ENCODE measurements at regions not wholly inside any gene's neighbourhood (a gene's known extent, or its start where the extent isn't known, plus 50 kb on each side); places are given as distances from the start of the nearest gene placed in this dataset.
"Not testable (repeated sequence)": the region's sequence is repeated elsewhere in the genome, so short reads cannot be mapped to it uniquely, and the experiment has no call there.

DNA sequence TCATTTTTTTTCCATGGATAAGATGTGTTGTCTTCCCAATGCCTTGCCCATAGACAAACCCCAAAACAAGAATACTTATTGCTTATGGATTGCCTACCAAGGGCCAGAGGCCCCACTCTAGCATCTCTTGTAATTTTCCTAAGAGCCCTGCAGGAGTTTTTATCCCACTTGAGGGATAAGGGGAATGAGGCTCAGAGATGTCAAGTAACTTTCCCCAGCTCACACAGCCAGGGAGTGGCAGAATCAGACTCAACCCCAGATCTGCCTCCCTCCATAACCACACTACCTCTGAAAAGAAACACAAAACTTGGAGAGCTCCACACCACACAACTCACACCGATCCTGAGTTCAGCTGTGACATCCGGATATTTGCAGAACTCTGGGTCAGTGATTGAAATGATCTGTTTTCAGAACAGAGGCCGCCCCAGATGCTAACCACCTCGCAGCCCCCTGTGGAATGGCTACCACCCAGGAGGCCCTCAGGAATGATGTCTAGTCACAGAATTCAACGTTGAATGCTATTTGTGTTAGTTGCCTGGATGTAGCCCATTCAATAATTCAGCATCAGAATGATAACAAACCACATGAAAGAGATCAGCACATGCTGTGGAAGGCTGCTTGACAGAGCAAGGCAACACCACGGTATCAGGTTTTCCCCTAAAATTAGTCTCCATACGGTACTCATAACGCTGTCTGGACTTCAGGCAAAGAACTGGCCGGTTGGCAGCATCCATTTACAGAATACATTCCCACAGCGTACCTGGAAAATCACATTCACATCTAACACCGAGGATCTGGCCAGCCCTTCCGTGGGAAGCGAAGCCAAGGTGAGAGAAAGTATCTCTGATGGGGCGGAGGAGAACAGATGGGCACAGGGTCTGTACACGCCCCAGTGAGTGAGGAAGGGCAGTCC is 231.9 kb downstream of the TOMM20 start:
- no peak for DNase-seq

DNA sequence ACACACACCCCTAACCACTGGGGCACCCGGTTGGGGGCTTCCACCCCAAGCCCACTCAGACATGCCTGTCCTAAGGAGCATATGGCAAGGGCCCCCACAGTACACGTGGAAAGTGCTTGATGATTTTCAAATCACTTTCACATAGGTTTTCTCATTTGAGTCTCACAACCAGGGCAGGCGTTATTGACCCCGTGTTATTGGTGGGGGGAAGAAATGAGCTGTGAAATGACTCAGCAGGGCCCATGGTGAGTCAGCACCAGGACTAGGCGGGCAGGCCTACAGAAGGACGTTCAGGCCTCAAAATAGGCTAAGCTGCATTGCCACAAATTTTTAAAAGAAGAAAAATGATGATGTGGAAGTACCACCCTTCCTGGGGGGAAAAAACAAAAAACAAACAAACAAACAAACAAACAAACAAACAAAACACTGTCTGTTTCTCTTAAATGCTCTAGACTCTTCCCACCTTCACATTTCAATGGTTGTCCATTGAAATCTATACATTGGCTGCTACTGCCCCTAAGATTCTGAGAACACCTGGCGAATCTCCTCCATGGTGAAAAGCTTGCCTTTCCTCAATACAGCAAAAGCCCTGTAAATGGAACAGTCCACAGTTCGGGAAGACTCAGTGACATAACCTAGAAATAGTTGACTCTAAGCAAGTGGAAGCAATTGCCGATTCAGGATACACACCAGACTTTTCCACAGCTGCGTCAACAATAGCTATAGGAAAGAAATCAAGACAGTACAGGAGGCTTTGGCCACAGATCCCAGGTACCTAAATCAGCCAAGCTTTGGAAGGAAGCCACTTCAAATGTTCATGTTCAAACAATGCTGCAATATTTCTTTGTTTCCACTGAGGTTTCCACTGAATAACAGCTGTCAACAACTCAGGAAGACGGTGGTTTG is 234.7 kb downstream of the TOMM20 start:
- DNase-seq = peak; percentile 79

DNA sequence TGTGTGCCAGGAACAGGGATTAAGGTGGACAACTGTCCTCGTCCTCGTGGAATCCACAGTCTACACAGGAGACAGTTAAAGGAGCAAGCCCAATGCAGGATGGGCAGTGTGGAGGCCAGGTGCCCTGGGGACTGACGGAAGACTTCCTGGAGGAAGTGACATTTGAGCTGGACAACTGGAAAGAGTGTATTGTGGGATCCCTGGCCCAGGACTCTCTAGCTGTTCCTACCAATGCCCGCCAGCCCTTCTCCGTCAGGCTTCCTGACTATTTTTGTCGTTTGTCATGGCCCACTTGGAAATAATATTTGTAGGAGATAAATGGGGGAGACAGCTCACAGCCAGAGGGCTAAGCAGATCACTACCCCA is 235.3 kb downstream of the TOMM20 start:
- DNase-seq = no peak

DNA sequence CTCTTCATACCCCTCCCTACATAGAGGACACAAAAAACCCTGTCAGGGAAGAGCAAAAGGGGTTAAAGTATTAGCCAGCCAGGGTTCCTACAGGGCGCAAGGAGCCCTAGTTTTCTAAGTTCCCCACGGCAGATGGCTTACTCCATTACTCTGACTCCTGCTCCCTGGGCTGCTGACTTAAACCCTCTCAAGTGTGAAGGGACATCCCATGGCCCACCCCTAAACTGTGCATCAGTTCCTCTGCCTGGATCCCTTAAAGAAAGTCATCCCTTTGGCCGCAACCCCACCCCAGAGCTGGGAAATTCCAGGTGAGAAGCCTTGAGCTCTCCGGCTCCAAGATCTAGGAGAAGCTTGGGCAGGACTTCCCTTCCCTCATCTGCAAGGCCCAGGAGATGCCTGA is 236.0 kb downstream of the TOMM20 start:
- no peak for DNase-seq

DNA sequence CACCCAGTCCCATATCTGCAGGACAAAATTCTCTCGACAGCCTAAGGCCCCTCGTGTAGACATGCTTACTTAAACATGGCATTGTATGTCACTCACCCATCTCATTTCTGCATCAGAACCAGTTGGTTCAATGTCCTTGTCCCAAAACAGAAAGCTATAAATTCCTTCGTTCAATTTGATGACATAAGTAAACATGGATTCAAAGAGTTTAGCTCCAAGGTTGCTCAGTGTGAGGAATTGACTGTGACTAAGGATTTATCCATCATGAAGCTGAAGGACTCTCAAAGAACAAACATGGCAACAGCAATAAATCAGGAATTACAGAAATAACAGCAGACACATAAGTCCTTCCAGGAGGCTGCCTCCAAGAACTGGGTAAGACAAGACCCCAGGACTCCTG is 237.2 kb downstream of the TOMM20 start:
- no peak for DNase-seq

DNA sequence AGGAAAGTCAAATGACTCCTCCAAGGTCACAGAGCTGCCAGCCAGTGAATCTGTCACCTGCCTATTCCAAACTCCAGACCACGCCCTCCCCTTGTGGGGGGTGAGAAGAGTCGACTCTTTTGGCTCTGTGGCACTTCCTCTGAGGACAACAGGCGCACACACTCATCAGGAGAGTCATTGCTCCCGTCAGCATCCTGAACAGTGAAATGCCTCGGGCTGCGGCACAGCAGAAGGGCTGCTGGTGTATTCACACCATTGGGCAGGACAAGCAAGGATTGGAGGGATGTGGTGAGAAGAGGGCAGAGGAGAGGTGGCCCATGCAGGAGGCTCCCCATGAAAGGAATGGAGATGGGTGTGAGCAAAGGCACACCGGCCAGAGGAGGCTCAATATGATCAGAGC is 239.0 kb downstream of the TOMM20 start:
- DNase-seq = no peak

DNA sequence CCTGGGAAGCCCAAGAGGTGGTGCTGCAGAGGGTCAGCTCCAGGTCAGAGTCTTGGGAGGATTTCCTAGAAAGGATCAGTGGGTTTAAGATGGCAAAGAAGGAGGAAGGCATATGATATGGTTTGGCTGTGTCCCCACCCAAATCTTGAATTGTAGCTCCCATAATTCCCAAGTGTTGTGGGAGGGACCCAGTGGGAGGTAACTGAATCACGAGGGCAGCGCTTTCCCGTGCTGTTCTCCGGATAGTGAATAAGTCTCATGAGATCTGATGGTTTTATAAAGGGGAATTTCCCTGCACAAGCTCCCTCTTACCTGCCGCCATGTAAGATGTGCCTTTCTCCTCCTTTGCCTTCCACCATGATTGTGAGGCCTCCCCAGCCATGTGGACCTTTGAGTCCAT is 240.4 kb downstream of the TOMM20 start:
- not testable (repeated sequence) for DNase-seq

DNA sequence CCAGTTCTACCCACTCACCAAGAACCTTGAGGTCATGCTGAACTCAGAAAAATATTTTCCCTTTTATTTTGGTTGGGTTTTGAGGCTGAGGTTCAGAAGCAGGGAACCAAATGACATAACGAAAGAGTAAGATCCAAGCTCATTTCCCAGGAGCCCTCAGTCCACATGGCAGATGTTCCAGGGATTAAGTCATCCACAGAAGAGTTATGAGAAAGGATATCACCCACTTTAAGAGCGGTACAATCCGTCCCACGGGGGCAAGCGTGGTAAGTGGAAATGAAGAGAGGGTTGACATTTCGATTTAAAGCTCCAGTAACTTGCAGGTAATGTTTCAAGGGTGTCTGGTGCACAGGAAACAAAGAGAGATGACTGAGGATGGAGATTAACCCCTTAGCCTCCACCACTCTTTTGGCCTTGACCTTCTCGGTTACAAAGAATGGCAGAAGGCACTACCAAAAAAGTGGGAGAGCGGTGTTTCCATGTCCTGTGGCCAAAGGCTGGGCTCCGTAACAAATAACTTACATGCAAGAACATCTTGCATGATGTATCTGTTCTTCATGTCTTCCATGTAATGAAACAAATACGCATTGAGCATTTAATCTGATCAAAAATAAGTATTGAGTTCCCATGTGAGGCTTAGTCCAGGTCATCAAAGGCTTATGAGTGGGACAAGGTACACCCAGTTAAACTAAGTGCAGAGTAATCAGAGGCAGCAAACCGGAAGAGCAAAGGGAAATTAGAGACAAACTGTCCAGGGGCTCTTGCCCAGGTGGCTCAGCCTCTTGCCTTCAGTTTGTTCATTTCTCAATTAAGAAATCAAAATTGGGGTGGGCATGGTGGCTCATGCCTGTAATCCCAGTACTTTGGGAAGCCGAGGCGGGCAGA is 241.4 kb downstream of the TOMM20 start:
- DNase-seq = no peak

DNA sequence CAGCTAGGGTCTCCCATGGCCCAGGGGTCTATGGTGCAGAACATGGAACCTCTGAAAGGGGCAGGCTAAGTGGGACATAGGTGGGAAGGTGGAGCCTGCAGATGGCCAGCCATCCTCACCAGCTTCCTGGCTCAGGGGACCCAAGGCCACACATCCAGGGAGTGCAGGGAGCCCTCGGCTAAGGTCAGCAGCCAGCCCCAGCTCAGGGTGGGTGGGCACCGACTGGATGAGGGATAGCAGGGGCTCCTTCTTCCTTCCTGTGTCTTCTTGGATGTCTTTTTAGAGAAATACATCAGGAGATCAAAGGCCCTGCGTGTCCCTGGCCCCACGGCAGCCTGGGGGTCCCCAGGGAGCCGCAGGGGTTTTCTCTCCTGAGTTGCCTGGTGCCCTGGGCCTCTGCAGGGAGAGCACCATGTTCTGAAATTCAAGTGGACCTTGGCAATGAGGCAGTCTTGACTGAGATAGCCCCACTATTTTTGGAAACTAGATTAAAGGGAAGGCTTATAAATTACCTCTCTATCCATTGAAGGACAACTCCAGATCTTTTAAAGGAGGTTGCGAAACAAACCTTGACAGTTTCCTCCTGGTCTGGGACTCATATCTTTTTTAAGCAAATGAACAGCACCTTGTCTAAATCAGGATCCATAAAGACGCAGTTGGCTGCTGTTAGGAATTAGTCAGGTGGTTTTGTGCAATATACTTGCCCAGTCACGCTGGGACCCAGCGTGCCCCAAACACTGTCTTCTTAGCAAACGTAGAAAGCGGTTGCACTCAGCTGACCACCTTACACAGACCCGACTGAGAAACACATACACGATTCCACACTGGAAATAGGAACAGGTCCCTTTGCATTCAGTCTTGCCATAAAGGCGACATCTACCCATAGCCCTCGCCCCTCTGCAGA is 242.3 kb downstream of the TOMM20 start:
- DNase-seq = no peak

DNA sequence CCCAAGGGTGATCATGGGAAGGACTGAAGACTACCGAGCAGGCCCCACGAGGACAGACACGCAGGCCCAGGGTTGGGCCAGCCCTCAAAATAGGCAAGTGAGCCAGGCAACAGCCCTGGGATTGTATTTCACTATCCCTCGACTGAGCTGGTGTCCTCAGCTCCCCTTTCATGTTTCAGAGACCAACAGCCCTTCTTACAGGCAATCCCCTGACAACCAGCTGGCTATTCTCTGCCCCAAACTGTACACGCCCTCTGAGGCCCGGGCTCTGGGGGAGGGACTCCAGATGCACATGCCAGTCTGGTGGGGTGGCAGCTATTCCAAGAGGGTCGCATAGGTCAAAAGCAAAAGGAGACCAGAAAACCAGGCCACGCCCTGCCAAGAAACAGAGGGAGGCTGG is 243.0 kb downstream of the TOMM20 start:
- DNase-seq = no peak

DNA sequence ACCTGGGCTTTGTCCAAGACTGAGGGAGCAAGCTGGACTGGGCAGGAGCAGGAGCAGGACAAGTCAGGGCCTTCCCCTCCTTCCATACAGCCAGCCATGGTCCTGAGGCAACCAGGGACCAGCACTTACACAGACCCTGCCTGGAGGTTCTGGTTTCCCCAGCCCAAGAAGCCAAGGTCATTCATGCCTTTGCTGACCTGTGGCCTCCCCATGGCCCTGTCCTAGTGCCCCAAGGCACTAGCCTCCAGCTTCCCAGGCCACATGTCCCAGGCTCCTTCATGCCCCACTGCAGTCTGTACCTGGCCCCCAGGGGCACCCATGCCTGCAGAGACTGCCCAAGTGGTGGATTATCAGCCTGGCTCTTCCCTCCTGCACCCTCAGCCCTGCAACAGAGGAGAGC is 243.9 kb downstream of the TOMM20 start:
- DNase-seq = no peak

DNA sequence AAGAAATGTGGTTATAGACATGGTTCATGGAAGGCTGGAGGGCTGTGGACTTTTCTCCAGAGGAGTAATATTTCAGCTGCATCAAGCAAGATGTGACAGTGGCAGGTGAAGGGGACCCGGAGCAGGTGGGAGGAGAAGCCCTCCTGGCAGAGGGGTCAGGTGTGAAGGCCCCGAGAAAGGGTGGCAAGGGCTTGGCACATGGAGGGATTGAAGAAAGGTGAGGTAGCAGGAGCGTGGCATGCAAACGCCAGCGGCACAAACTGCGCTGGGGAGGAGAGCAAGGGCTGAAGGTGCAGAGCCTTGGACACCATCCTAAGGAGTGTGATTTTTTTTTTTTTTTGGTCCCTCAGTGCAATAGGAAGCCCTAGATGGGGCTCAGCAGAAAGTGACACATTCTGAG is 244.6 kb downstream of the TOMM20 start:
- DNase-seq = no peak

DNA sequence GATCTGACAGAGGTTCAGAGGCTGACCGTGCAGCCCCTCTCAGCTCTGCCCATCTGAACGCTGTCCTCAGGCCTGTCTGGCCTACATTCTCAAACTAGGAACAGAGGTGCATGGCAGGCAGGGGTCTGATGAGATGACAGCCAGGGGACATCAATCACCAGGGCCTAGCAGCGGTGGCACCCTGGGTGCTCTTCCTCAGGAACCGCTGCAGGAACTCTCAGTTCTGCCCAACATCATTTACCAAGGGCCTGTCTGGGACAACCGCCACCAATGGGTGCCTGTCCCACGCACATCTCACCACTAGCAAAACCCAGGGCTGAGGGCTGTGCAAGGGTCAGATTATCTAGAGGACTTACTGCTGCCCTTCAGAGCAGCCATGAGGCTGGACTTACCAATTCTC is 245.7 kb downstream of the TOMM20 start:
- no peak for DNase-seq

DNA sequence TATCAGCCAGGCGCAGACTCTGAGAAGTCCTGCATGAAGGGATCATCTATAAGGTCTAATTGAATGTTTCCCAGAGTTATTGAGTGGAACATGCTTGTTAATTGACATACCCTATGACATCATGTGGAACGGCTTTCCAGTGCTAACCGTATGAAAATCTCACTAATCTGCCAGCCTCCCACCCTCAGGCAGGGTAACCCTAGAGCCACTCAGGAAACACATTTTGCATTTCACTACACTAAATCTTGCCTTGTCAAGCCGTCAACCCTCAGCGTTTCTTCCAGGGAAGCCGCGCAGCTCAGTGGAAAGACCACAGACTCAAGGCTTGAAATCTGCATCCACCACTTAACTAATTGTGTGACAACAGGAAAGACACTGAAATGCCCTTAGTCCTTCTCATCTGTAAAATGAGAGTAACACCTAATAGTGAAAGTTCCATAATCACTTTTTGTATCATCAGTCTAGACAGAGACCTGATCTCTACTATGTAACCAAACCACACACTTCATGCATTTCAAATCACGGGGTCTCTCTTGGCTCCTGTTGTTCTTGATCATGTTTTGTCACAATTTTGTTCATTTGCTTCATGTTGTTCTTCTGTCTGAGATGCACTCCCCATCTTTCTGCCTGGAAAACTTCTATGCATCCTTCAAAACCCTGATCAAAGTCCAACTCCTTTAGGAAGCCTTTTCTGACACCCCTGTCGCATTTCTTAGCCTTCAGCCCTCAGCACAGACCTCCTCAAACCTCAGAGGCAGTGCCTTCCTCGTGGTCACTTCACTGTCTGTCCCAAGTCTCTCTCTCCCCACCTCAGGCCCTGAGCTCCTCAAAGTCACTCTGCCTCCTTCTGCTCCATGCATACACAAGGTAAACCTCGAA is 246.5 kb downstream of the TOMM20 start:
- no peak for DNase-seq

DNA sequence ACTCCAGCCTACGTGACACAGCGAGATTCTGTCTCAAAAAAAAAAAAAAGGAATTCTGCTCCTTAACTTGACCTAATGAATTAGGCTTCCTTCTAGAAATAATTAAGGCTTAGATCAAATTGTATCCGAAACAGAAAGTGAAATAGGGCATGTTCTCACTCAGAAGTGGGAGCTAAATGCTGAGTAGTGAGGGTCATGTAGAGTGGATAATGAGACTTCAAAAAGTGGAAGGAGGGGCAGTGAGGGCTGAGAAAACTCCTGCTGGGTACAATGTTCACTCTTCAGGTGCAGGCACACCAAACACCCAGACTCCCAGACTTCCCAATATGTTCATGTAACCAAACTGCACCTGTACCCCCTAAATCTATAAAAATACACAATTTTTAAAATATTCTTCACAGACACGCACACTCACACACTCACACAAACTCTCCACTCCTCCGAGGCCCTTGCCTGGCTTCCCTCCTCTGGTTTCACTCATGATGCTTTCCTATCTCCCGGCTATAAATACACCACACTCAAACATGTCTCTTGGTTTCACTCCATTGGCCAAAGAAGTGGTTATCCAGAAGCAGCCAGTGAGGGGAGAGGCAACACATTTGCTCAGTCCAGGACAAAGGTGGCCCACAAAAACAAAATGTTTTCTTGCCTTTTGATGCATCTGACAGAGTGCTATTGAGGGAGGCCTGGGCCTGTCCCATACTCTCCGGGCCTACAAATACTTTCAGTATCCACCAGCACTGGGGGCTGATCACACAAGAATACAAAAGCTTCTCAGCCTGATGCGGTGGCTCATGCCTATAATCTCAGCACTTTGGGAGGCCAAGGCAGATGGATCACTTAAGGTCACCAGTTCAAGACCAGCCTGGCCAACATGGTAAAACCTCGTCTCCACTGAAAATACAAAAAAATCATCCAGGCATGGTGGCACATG is 249.2 kb downstream of the TOMM20 start:
- DNase-seq = no peak

DNA sequence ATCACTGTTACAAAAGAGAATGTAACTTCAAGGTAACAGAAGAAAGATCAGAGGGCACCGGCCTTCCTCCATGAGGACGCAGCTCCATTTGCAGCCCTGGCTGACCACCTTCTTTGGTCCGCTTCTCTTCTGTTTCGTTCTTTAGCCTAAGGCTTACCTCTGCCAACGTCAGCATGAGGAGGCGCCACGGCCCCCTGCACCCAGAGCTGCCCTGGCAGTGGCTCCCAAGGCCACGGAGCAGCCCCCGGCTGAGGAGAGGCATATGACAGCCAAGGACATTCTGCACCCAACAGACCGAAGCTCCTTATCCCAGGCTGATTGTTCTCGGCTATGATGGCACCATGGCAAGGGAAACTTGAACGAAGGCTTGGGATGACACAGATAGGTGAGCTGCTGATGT is 250.3 kb downstream of the TOMM20 start:
- DNase-seq = no peak

DNA sequence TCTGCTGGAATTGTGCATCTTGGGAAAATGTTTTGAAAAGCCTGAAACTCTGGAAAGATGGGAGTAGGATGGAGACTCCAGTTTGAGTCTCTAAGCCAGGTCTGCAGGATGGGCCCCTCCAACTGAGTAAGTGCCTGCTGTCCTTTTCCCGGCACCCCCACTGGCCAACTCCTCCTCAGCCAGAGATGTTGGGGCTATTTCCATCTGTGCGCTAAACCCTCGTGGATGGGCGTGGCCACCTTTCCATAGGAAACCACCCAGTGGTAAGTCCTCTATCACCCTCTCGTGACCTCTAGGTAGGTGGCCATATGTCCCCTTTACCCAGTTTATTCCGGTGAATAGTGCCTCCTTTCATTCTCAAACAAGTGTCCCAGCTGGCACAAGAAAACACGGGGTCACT is 250.9 kb downstream of the TOMM20 start:
- DNase-seq = no peak

DNA sequence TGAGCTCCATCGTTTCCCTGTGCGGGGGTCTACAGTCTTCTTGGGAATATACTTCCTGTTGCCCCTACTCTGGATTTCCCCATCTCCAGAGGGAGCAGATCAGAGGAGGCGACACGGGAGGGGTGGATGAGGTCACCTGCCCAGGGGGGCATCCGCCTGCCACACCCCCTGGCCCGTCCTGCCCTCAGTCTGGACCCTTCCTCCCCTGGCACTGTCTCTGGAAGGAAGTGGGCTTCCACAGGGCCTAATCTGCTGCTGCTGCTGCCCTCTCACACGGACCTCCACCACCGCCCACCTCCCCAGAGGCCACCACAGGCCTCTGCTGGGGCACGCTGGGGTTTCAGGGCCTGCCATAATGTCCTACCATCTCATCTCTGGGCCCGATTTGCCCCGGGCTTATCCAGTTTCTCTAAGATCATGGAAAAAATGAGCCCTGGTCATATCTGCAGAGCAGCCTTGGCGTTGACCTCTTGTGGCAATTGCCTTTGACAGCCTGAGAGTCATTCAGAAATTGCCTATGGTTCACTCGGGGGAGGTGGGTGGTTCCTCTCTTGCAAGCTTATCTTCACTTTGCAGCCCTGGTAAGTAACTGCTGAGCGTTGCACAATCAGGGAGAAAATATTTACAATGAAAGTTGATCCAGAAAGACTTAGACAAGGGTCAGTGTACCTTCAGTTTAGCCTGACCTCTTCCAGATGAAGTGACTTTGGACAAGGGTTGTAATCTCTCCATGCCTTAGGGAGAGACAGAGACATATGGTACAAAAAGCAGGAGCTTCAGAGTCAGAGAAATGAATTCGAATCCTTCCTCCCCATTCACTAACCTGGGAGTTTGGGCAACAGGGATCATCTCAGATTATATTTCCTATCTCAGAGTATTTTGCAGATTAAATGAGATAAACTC is 252.4 kb downstream of the TOMM20 start:
- DNase-seq = peak; percentile 44

Measured in NK-92 treated with Interleukin-12 subunit alpha and Interleukin-12 subunit beta, amount 100 ng/mL, for 24 hours (cell line).